K562 (cell line): ENCODE measurements at regions not wholly inside any gene's neighbourhood (a gene's known extent, or its start where the extent isn't known, plus 50 kb on each side); places are given as distances from the start of the nearest gene placed in this dataset.

Source experiments
- BHLHE40 ChIP-seq: IDR thresholded peaks from 2 replicates; pipeline ENCODE4 v1.6.1; 2011; ENCODE audit warnings: low read length, improper control_type of control experiment
- FOXJ2 ChIP-seq: fragments of 200-800 bp; sonication (Bioruptor generic); IDR thresholded peaks from 2 replicates; pipeline ENCODE4 v1.6.1; 2016; ENCODE audit warnings: missing genetic modification characterization, missing compliant biosample characterization
- HDAC8 ChIP-seq: fragments of 450-650 bp; IDR thresholded peaks from 2 replicates; pipeline ENCODE4 v1.6.1; 2016; ENCODE audit warnings: mild to moderate bottlenecking, missing genetic modification characterization, moderate library complexity, missing compliant biosample characterization
- HEY1 ChIP-seq: fragments of 250-450 bp; sonication (Bioruptor Pico); IDR thresholded peaks from 2 replicates; pipeline ENCODE4 v1.5.0; 2020; ENCODE audit warnings: mild to moderate bottlenecking, moderate library complexity, borderline replicate concordance
- JUND ChIP-seq, 2 experiments: IDR thresholded peaks; 2 replicates in 1 of 2; 3 replicates in 1 of 2; pipeline ENCODE4 v1.6.1; 2011; ENCODE audit warnings: borderline replicate concordance in 2 of 2, low read depth in 2 of 2, low read length in 2 of 2, improper control_type of control experiment in 1 of 2, missing biosample characterization in 1 of 2, missing genetic modification characterization in 1 of 2, missing genetic modification reagents in 1 of 2
- MAZ ChIP-seq, 2 experiments: fragments of 450-650 bp in 1 of 2; sonication (generic) in 1 of 2; formaldehyde crosslinking; IDR thresholded peaks in 1 of 2; conservative IDR thresholded peaks in 1 of 2; 2 replicates each; pipeline versions ENCODE4 v1.4.0 to v1.5.0; 2020; ENCODE audit warnings: mild to moderate bottlenecking in 1 of 2, missing genetic modification reagents in 1 of 2
- MBD2 ChIP-seq: sonication (generic); IDR thresholded peaks from 2 replicates; pipeline ENCODE4 v1.6.1; 2016; ENCODE audit warnings: low read depth, borderline replicate concordance
- MTA2 ChIP-seq: fragments of 450-650 bp; IDR thresholded peaks from 2 replicates; pipeline ENCODE4 v1.6.1; 2016; ENCODE audit warnings: low read depth
- NFRKB ChIP-seq: fragments of 450-650 bp; IDR thresholded peaks from 2 replicates; pipeline ENCODE4 v1.6.1; 2016; ENCODE audit warnings: low read depth
- PTBP1 ChIP-seq: fragments of 200-400 bp; formaldehyde crosslinking; IDR thresholded peaks from 2 replicates; pipeline ENCODE4 v1.6.1; 2017; ENCODE audit warnings: low read depth, low read length
- PYGO2 ChIP-seq: fragments of 450-650 bp; IDR thresholded peaks from 2 replicates; pipeline ENCODE4 v1.6.1; 2016; ENCODE audit warnings: mild to moderate bottlenecking, missing genetic modification characterization, moderate library complexity, missing compliant biosample characterization
- RAD21 ChIP-seq, 2 experiments: fragments of 250-450 bp in 1 of 2; fragments of 450-650 bp in 1 of 2; sonication (Bioruptor Pico) in 1 of 2; formaldehyde crosslinking in 1 of 2; IDR thresholded peaks in 1 of 2; conservative IDR thresholded peaks in 1 of 2; 2 replicates each; pipeline versions ENCODE4 v1.4.0 to v1.8.0; 2020 to 2022; ENCODE audit warnings: mild to moderate bottlenecking in 2 of 2, moderate library complexity in 1 of 2
- RCOR1 ChIP-seq, 2 experiments: IDR thresholded peaks; 2 replicates each; pipeline ENCODE4 v1.6.1; 2012; ENCODE audit warnings: low read depth in 2 of 2, low read length in 2 of 2, borderline replicate concordance in 1 of 2, improper control_type of control experiment in 1 of 2
- SMARCC2 ChIP-seq: fragments of 450-650 bp; IDR thresholded peaks from 2 replicates; pipeline ENCODE4 v1.6.1; 2017; ENCODE audit warnings: antibody characterized with exemption, moderate library complexity, mild to moderate bottlenecking, low read depth
- SRSF7 ChIP-seq: fragments of 200-400 bp; formaldehyde crosslinking; optimal IDR thresholded peaks from 2 replicates; pipeline ENCODE3; 2017; ENCODE audit warnings: mild to moderate bottlenecking, low read depth, low read length
- TCF3 ChIP-seq: sonication (generic); formaldehyde crosslinking; IDR thresholded peaks from 2 replicates; pipeline ENCODE4 v1.4.0; 2020; ENCODE audit warnings: mild to moderate bottlenecking, missing genetic modification reagents
- ZFP1 ChIP-seq: fragments of 450-650 bp; formaldehyde crosslinking; IDR thresholded peaks from 2 replicates; pipeline ENCODE4 v1.4.0; 2020; ENCODE audit warnings: mild to moderate bottlenecking, mixed read lengths
- ZFPM2 ChIP-seq: fragments of 250-450 bp; sonication (Bioruptor Pico); IDR thresholded peaks from 2 replicates; pipeline ENCODE4 v1.5.1; 2022; ENCODE audit warnings: mild to moderate bottlenecking
- ZNF174 ChIP-seq: fragments of 250-450 bp; sonication (Bioruptor Pico); IDR thresholded peaks from 2 replicates; pipeline ENCODE4 v1.4.0; 2020; ENCODE audit warnings: mild to moderate bottlenecking
- ZNF311 ChIP-seq: fragments of 250-450 bp; sonication (Bioruptor Pico); IDR thresholded peaks from 2 replicates; pipeline ENCODE4 v1.4.0; 2020; ENCODE audit warnings: mild to moderate bottlenecking, moderate library complexity
- TF ChIP-seq, protein P1 (sequence below): fragments of 250-450 bp; sonication (Bioruptor Pico); IDR thresholded peaks from 2 replicates; pipeline ENCODE4 v1.5.0; 2020; ENCODE audit warnings: mild to moderate bottlenecking
- TF ChIP-seq, protein P2 (sequence below): fragments of 250-450 bp; sonication (Bioruptor Pico); IDR thresholded peaks from 2 replicates; pipeline ENCODE4 v1.8.0; 2021; ENCODE audit warnings: borderline replicate concordance, mild to moderate bottlenecking, moderate library complexity; ENCODE audit not compliant: poor library complexity, severe bottlenecking
- TF ChIP-seq, protein P3 (sequence below): fragments of 250-450 bp; sonication (Bioruptor Pico); IDR thresholded peaks from 2 replicates; pipeline ENCODE4 v1.5.0; 2021
- TF ChIP-seq, protein P4 (sequence below): sonication (generic); formaldehyde crosslinking; IDR thresholded peaks from 2 replicates; pipeline ENCODE4 v1.8.0; 2022; ENCODE audit warnings: missing genetic modification reagents, mild to moderate bottlenecking, moderate library complexity, borderline replicate concordance

DNA sequence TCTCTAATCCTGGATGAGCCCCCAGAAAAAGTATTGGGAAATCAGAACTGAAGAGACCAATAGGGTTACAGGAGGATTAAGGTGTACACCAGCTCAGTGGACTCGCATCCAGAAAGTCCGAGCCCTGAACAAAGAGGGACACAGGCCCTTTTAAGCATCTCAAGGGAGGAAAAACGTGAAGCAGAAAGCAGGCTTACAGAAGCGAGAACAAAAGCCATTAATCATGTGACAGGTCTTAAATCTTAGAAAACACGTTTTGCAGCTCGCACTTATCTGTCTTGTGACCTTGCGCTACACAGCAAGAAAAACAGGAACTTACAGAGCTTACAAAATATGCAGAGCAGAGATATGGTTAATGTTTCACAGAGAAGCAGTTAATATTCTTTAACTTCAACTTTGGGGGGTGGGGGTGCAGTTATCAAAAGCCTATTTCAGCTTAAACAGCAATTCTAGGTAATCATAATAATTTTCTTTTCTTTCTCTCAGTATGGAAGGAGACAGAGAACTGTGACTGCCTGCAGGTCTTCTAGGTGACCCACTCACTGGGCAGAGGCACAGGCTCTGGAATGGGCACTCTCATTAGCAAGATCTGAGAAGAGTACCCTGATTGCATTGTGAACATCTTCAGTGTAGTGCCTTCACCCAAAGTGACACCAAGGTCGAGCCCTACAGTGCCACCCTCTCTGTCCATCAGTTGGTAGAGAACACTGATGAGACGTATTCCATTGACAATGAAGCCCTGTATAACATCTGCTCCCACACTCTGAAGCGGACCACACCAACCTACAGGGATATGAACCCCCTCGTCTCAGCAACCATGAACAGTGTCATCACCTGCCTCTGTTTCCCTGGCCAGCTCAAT lies 65.0 kb upstream of the MOCS1 start (continued):
- TF ChIP-seq FOXJ2 (tag) (peak; percentile 44; the same call in 1 of the 2 replicates), ZNF311 (no peak), PTBP1 (no peak), BHLHE40 (peak; percentile 99), ZFP1 (CRISPR knock-in tag) (0 out of 2 replicates have a peak, but pooled peaks have one; percentile 3), HEY1 (CRISPR knock-in tag) (0 out of 2 replicates have a peak, but pooled peaks have one; percentile 18), MTA2 (peak; percentile 97), ZNF174 (no peak), PYGO2 (peak; percentile 85), RAD21 (CRISPR knock-in tag; conservative IDR thresholded peaks at IDR 0.05 in 1 of 2, IDR thresholded peaks at IDR 0.05 in 1 of 2) (peak; percentile 38 to 46; a peak in 2 of 4 replicates), MAZ (CRISPR knock-in tag; conservative IDR thresholded peaks at IDR 0.05 in 1 of 2, IDR thresholded peaks at IDR 0.05 in 1 of 2) (peak in 1 of 2 experiments; percentile 44; a peak in 1 of 4 replicates), SRSF7 (no peak), NFRKB (no peak), ZFPM2 (no peak), TCF3 (CRISPR knock-in tag) (peak; percentile 99), RCOR1 (IDR thresholded peaks at IDR 0.05; ENCODE audit: borderline replicate concordance in 1 of 2, low read depth in 2 of 2, low read length in 2 of 2) (peak; percentile 81 to 96; a peak in 3 of 4 replicates), JUND (IDR thresholded peaks at IDR 0.05; ENCODE audit: borderline replicate concordance, low read depth, low read length) (peak; percentile 64), JUND (tag; IDR thresholded peaks at IDR 0.05; ENCODE audit: borderline replicate concordance, low read depth, low read length) (peak; percentile 65; the same call in 2 of the 3 replicates), MBD2 (peak; percentile 56; the same call in 1 of the 2 replicates), SMARCC2 (peak; percentile 81), HDAC8 (tag) (0 out of 2 replicates have a peak, but pooled peaks have one; percentile 33)
- TF ChIP-seq, protein P1, sequence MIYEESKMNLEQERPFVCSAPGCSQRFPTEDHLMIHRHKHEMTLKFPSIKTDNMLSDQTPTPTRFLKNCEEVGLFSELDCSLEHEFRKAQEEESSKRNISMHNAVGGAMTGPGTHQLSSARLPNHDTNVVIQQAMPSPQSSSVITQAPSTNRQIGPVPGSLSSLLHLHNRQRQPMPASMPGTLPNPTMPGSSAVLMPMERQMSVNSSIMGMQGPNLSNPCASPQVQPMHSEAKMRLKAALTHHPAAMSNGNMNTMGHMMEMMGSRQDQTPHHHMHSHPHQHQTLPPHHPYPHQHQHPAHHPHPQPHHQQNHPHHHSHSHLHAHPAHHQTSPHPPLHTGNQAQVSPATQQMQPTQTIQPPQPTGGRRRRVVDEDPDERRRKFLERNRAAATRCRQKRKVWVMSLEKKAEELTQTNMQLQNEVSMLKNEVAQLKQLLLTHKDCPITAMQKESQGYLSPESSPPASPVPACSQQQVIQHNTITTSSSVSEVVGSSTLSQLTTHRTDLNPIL (CRISPR knock-in tag), result 0 out of 2 replicates have a peak, but pooled peaks have one; percentile 2
- TF ChIP-seq, protein P2, sequence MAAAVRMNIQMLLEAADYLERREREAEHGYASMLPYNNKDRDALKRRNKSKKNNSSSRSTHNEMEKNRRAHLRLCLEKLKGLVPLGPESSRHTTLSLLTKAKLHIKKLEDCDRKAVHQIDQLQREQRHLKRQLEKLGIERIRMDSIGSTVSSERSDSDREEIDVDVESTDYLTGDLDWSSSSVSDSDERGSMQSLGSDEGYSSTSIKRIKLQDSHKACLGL (CRISPR knock-in tag), result no peak
- TF ChIP-seq, protein P3, sequence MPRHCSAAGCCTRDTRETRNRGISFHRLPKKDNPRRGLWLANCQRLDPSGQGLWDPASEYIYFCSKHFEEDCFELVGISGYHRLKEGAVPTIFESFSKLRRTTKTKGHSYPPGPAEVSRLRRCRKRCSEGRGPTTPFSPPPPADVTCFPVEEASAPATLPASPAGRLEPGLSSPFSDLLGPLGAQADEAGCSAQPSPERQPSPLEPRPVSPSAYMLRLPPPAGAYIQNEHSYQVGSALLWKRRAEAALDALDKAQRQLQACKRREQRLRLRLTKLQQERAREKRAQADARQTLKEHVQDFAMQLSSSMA (CRISPR knock-in tag), result 0 out of 2 replicates have a peak, but pooled peaks have one; percentile 41
- TF ChIP-seq, protein P4, sequence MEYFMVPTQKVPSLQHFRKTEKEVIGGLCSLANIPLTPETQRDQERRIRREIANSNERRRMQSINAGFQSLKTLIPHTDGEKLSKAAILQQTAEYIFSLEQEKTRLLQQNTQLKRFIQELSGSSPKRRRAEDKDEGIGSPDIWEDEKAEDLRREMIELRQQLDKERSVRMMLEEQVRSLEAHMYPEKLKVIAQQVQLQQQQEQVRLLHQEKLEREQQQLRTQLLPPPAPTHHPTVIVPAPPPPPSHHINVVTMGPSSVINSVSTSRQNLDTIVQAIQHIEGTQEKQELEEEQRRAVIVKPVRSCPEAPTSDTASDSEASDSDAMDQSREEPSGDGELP (CRISPR knock-in tag), result 0 out of 2 replicates have a peak, but pooled peaks have one; percentile 19
